ENCODE measurements at regions not wholly inside any gene's neighbourhood (a gene's known extent, or its start where the extent isn't known, plus 50 kb on each side); places are given as distances from the start of the nearest gene placed in this dataset.

GRCh38 chr14:98181768-98182167, 1090.2 kb downstream of the BCL11B start:
- POLR2A ChIA-PET (ENCODE audit: unreplicated experiment): no interaction called here
- TF ChIP-seq ELK1 (IDR thresholded peaks at IDR 0.05; ENCODE audit: borderline replicate concordance, low read depth, low read length): no peak
- TF ChIP-seq FOS (IDR thresholded peaks at IDR 0.05; ENCODE audit: low read depth, low read length): no peak
- TF ChIP-seq CTCF (conservative IDR thresholded peaks at IDR 0.05; ENCODE audit: low read depth, low read length): no peak
- TF ChIP-seq USF2 (IDR thresholded peaks at IDR 0.05; ENCODE audit: low read depth, low read length): no peak
- no peak for TF ChIP-seq RCOR1 (IDR thresholded peaks at IDR 0.05; ENCODE audit: insufficient replicate concordance, low read length)
- TF ChIP-seq NFE2L2 (IDR thresholded peaks at IDR 0.05; ENCODE audit: low read depth, low read length): no peak
- TF ChIP-seq MAZ (IDR thresholded peaks at IDR 0.05; ENCODE audit: borderline replicate concordance, low read depth, low read length): no peak
- TF ChIP-seq RFX5 (IDR thresholded peaks at IDR 0.05; ENCODE audit: low read depth, low read length): no peak
- no peak for TF ChIP-seq CHD1 (IDR thresholded peaks at IDR 0.05; ENCODE audit: low read depth, low read length)
- no peak for TF ChIP-seq BHLHE40 (IDR thresholded peaks at IDR 0.05; ENCODE audit: low read depth, low read length)
- no peak for TF ChIP-seq SMC3 (IDR thresholded peaks at IDR 0.05; ENCODE audit: low read depth, low read length)
- no peak for TF ChIP-seq RAD21 (IDR thresholded peaks at IDR 0.05; ENCODE audit: low read length)
- TF ChIP-seq POLR2A (IDR thresholded peaks at IDR 0.05; ENCODE audit: low read depth, low read length): no peak
- TF ChIP-seq MXI1 (IDR thresholded peaks at IDR 0.05; ENCODE audit: borderline replicate concordance, low read depth, low read length): no peak
- H3K4me3 ChIP-seq (ENCODE audit: insufficient read depth, low read depth, low read length): no peak overlapping the region
- no peak overlapping the region for H2AK5ac ChIP-seq (ENCODE audit: low read depth, low read length)
- DNase-seq (no peak), ATAC-seq (ENCODE audit: low read depth) (no peak)
- no peak overlapping the region for H2BK120ac ChIP-seq (ENCODE audit: low read depth, low read length)
- CTCF ChIA-PET: no interaction called here
- H4K20me1 ChIP-seq (ENCODE audit: insufficient read depth, low read length): no peaks in the 10 kb centered on the region
- H3K36me3 ChIP-seq (ENCODE audit: control insufficient read depth, insufficient read depth, low read length): no peaks in the 10 kb centered on the region
- no peak overlapping the region for H2BK15ac ChIP-seq (ENCODE audit: low read depth, low read length)
- H3K4ac ChIP-seq (ENCODE audit: low read depth, low read length): no peak overlapping the region
- no peak overlapping the region for H2AK9ac ChIP-seq (replicated peaks; ENCODE audit: low read depth, low read length, poor library complexity)
- no peaks in the 10 kb centered on the region for H3K9me1 ChIP-seq (ENCODE audit: insufficient read depth, low read length)
- H4K91ac ChIP-seq (ENCODE audit: insufficient read depth, low read depth, low read length): no peak overlapping the region
- no peak overlapping the region for H2AFZ ChIP-seq (replicated peaks; ENCODE audit: low read length, poor library complexity)
- no TSS peak for BruUV-seq (replicated peaks)
- H3K9me3 ChIP-seq (ENCODE audit: control insufficient read depth, insufficient read depth, low read length): peaks cover 30% of the 10 kb centered on the region
- H2BK5ac ChIP-seq (ENCODE audit: low read depth, low read length, poor library complexity, severe bottlenecking): no peak overlapping the region
- H2BK20ac ChIP-seq (ENCODE audit: low read depth, low read length): no peak overlapping the region
- no peaks in the 10 kb centered on the region for H3K79me1 ChIP-seq (ENCODE audit: low read depth in 1 of 2, low read length in 2 of 2)
- H4K8ac ChIP-seq (ENCODE audit: low read depth in 2 of 2, low read length in 2 of 2): no peak overlapping the region
- no peaks in the 10 kb centered on the region for H3K4me1 ChIP-seq (ENCODE audit: control insufficient read depth, insufficient read depth, low read length)
- no peak overlapping the region for H3K18ac ChIP-seq (ENCODE audit: low read depth, low read length)
- no peak overlapping the region for H3K14ac ChIP-seq (replicated peaks; ENCODE audit: low read depth, low read length)
- WGBS, 2 experiments (ENCODE audit: extremely low coverage in 2 of 2, insufficient read length in 1 of 2): no CpG with 5 or more reads among the region's 1 CpG
- H4K5ac ChIP-seq (ENCODE audit: low read depth, low read length): no peak overlapping the region
- intact Hi-C loops (cut with micrococcal nuclease) (no loop called here), dilution Hi-C loops (cut with HindIII; ENCODE audit: low sequenced_read_pairs, unreplicated experiment) (no loop called here), in situ Hi-C loops (cut with MboI; ENCODE audit: low sequenced_read_pairs) (no loop called here)
- H3K9ac ChIP-seq (ENCODE audit: low read depth, low read length): no peak overlapping the region
- H3K56ac ChIP-seq (ENCODE audit: extremely low read depth, insufficient read depth, low read length): no peak overlapping the region
- no peaks in the 10 kb centered on the region for H3K27me3 ChIP-seq (ENCODE audit: control insufficient read depth, insufficient read depth, low read length)
- no peak overlapping the region for H3K4me2 ChIP-seq (ENCODE audit: low read depth, low read length)
- no peak overlapping the region for H3K27ac ChIP-seq (ENCODE audit: insufficient read depth, low read length)
- no peak overlapping the region for H3K23ac ChIP-seq (ENCODE audit: low read depth, low read length)

Measured in IMR-90 (cell line).